A172 (cell line): ENCODE measurements at regions not wholly inside any gene's neighbourhood (a gene's known extent, or its start where the extent isn't known, plus 50 kb on each side); places are given as distances from the start of the nearest gene placed in this dataset.
"Not testable (repeated sequence)": the region's sequence is repeated elsewhere in the genome, so short reads cannot be mapped to it uniquely, and the experiment has no call there.

Experiments used
- DNase-seq: peaks from one replicate; pipeline ENCODE4 v3.0.0-alpha.2; 2015; ENCODE audit warnings: low spot score

DNA sequence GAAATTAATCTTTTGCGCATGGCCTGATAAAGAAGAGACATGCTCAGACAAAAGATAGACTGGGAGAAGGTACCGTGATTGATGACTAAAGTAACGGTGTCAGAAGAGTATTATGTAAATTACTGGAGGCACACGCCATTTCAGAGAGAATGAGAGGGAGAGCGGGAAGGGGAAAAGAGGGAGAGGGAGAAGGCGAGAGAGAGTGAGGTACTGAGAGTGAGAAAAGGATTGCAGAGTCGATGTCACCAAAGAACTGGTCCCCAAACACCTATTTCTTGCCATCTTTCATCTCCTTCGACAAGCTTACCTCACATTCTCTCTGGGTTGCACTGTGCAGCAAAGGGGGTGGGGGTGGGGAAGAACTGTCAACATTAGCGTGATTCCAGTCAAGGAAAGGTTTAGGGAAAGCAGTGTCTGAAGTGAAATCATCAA is 673.7 kb downstream of the BCL11A start:
- DNase-seq: no peak

DNA sequence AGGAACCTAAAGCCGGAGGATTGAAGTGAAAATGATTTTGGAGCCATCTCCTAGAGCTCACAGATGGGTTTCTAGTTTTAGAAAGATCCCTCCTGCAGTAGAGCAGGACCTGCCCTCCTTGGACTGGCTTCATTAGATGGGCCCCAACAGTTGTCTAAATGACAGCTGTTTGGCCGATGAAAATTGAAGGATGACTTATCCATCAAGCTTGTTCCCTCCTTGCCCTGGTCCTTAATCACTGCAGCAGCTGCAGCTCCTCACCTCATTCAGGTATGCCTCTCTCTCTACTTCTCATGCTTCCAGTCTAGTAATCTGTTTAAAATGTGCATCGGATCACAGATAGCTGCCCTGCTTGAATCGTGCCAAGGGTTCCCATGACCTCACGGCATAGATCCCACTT is 677.6 kb downstream of the BCL11A start:
- no peak for DNase-seq

DNA sequence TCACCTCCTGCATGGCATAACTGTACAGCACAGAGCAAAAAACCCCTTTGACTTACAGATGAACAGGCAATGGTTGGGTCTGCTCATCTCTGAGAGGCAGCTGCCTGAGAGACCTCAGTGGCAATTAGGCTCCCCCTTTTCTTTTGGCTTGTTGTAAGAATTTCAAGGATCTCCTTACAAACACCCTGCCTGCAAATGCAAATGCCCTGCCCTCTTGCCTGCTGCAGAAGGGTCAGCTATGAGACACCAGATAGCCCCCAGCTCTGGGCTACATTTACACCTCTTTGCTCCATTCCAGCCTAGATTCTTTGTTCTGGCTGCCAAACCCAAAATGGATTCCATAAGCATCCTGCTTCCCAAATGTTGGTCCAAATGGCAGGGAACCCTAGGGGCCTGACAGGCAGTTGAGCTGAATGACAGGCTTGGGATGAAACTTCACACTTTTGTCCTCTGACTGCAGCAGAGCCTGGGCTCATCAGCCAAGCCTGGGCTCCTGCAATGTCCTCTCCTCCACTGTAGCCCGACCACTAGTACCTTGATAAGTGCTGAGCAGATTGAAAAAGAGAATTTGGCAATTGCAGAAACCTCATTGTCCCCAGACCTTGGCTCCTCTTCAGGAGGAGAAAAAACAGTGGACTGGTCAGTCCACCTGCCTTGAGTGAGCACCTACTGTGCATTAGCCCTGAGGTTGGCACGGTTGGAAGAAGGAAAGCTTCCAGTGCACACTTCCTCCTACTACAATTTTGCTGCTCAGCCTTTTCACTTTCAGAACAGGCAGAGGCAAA is 678.3 kb downstream of the BCL11A start:
- DNase-seq: no peak

DNA sequence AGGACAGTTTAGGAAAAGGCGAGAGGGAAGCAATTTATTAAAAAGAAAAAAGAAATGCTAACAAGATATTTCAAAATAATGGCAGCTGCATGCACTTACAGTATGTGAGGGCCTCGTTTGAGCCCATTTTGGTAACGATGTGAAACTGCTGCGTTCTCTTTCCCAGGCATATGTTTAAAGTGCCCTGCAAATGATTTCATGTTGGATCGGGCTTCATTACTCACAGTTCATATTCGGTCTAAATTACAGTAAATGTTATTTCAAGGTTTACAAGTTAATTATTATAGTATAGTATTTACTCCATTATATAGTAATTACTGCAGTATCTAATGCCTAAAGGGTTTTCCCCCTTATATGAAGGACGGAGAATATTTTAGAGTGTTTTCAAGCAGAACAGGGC is 679.1 kb downstream of the BCL11A start:
- DNase-seq: no peak

DNA sequence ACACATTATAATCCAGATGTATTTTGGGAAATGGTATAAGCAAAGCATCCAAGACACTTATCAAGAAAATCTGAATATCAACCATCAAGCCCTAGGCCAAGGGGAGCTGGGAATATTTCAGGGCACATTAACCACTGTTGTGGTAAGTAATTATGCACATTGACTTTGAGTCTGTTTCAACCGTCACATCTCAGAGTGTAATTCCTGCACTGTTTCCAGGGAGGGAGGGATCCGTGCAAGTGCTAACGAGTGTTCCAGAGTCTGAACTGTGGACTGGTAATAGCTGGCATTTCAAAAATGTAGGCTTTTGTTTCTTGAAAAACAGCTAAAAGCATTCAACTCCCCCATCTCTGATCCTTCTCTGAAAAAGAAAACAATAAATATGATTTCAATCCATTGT is 681.6 kb downstream of the BCL11A start:
- no peak for DNase-seq

DNA sequence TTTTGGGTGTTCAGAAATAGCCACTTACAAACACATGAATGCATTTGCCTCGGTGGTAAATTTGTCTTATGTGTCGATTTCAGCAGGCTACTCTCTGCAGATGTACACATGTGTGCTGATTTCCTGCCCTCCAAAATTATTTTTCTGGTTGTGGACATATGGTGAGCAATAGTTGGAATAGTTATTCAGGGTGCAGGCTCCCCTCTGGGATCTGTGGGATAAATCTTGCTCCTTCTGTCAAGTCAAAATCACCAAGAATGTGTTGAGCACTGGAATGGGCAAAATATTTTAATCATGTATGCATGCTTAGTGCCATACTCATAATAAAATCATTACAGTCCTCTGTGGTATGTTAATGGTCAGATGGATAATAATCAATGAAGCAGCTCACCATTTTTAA is 684.5 kb downstream of the BCL11A start:
- DNase-seq: no peak

DNA sequence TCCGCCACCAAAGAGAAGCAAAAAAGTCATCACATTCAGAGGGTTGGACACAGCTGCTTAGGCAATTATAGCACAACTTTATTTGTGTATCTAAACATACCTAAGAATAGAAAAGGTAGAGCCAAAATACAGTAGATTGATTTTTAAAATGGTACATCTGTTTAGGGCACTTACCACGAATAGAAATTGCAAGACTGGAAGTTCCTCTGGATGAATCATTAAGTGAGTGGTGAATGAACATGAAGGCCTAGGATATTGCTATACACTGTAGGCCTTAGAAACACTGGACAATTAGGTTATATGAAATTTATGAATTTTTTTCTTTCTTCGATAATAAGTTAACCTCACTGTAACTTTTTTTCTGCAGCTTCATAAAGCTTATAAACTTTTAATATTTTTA is 687.0 kb downstream of the BCL11A start:
- no peak for DNase-seq

DNA sequence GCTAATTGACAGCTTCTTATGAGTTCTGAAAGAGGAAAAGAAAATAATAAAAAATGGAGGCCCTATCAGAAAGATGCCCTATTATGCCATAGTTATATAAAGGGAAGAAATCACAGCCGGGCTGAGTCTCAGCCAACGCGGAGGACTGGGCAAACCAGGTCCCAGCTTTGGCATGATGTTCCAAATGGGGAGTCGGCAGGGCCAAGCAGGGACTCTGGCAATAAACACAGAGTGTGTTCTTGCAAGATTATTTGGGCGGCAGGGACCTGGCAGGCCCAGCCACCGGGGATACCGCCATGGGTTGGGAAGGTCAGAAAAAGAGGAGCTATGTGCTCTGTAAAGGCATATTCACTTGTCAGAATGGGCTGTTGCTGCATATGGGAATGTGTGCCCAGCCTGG is 694.9 kb downstream of the BCL11A start:
- DNase-seq: no peak

DNA sequence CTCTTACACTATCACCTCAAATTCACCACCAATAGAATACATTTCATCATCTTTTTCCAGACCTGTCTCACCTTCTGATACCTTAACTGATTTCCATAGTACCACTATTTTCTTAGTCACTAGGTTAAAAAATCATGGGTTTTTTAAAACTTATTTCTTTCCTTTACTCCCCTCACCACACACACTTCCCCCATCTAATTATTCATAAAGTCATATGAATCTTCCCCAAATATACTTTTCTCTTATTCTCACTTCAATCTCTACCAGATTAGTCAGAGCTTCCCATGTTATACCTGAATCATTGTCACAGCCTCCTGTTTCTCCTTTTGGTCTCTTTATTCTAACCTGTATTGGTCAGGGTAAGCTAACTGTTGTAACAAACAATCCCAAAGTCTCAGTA is 696.3 kb downstream of the BCL11A start:
- no peak for DNase-seq

DNA sequence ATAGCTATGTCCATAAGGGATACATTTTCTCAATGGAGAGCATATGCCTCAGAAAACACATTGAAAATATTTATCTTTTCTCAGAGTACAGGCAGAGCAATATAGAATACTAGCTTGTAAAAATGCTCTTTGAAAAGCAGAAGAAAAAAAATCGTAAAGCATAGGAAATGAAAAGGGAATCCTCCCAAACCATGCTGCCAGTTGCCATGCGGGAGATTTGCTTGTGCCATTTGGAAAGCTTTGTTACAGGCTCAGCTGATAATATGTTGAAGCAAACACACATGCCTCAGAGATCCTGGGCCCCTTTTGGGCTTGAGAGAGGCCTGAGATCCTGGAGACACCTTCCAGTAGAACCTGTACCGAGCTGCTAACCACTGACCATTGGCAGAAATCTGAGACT is 697.1 kb downstream of the BCL11A start:
- DNase-seq: no peak

DNA sequence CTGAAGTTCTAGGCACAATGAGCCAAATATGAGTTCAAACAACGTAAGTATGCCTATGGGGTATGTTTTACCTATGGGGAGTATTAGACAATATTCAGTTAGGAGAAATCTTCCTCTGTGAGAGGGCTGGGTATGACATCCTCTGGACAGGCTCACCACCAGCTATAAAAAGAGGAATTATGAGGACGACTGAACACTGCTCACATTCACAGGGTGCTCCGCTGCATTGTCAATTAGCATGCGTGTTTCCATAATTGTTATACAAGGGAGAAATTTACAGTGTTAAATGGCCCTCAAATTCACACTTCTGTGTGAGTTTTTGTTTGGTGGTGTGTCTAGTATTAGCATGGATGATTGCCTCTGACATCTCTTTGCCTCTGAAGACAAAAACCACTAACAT is 700.4 kb downstream of the BCL11A start:
- DNase-seq: no peak

DNA sequence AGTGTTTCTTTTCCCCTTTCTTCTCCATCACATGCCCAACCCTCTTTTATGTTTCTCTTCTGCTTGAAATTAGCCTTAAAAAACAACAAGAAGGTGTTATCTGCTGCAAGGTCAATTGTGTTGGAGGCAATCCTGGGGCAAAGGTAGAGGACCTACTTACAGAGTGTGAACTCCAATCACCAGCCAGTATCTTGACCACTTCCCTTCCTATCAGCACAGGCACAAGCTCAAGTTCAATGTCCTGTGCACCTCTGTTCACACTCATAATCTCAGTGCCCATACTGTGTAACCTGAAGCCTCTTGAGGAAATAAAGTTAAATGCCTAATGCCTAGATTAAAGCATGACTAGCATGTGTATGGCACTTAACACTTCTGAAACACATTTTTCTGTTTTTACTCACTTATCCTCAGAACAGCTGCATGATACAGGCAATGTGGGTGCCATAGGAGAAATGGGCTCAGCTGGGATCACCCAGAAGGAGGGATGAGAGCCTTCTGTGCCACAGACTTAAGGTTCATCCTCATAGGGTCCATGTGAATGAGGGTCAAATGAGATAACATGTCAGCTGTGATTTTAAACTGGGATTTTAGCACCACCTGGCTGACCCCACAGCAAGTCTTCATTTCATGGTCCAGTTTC is 701.5 kb downstream of the BCL11A start:
- DNase-seq: no peak

DNA sequence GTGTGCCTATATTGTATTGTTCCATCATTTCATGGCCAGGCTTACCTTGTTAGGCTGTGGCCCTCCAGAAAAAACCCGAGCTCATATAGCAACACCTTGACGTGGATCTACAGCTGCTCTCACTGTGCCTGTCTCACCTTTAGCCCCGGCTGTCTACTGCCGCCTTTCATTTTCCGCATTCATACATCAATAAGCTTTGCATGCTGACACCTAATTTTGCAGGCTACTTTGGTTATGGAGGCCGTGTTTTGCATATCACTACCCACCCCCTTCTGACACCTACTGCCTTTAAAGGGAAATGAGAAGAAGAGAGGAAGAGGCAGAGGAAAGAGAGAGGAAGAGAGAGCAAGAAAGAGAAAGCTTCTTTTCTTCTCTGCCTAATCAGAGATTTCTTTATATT is 702.9 kb downstream of the BCL11A start:
- no peak for DNase-seq

DNA sequence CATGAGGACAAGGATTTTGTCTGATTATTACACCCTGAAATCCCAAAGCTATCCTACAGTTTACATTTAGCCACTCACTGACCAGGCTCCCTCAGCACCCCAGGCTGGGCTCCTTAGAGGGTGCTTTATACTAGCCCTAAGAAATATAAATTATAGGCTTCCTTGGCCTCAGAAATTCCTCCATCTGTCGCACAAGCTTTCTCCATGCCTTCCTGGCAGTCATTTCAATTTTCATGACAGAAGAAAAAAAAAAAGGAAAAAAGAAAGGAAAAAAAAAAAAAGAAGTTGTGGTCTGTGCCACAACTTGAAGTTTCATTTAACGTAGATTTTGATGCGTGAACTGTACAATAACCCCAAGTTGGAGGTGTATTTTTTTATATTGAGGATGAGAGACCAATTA is 719.5 kb downstream of the BCL11A start:
- no peak for DNase-seq

DNA sequence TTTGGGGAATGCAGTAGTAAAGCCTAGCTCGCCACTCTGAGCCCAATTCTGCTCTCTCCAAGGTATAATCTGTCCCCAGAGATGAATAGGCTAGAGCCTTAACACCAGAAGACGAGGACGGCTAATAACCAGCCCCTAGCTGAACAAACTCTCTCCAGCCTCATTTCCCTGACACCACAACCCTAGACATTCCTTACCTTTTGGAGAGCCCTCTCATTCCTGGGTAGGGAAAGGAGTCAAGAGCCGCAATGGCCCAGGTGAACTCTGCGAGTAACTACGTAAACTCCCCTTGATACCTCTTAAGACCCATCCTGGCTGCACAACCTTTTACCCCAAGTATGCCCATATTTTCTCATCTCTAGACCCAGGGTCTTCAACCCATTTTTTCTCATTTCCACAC is 722.9 kb downstream of the BCL11A start:
- DNase-seq: no peak

DNA sequence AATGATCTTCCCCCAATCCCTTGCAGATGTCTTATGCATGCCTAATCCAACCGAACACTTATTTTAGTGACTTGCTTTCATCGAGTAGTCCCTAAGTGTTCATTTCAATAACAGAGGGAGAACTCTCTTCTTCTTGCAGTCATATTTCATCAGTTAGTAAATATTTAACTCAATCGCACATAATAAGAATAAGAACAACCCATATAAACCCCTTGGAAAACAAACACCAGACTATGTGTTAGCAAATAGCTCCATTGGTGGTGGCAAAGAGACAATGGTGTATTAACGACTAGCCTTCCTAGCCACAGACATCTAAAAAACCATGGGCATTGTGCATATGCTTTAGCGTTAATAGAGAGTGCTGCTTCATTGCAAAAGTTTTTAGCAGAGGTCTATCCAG is 725.8 kb downstream of the BCL11A start:
- DNase-seq: no peak

DNA sequence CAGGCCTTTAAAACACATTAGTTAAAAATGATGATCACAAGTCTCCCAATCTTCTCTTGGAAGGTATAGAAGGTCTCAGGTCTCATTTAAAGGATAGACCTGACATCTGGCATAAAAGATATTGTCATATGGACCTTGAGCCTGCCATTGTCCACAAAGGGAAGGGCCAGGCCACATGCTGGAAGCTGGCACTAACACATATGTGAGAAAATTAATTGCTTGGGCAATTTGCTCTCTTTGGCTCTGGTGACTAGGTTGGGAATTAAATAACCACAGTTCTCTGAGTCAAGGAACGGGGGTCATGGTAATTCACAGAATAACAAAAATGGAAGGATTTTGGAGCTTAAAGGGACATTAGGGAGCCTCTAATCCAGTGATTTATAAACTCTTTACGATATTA is 727.3 kb downstream of the BCL11A start:
- DNase-seq: no peak

DNA sequence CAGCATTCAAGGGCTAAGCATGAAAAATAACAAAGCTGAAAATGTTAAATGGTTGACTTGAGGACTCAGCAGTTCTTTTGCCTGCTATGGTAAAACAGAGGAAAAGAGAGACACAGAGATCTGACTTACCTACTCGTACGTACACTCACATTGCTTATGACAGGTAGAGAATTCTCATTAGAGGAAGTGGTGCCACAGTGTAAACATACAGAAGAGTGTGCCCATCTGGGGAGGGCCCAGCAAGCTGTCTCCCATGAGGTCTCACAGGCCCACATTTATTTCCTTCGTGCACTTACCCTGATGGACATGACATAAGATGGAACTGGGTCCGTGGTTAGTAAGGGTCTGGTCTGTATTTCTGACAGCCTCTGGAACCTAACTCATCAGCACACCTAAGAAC is 729.1 kb downstream of the BCL11A start:
- no peak for DNase-seq

DNA sequence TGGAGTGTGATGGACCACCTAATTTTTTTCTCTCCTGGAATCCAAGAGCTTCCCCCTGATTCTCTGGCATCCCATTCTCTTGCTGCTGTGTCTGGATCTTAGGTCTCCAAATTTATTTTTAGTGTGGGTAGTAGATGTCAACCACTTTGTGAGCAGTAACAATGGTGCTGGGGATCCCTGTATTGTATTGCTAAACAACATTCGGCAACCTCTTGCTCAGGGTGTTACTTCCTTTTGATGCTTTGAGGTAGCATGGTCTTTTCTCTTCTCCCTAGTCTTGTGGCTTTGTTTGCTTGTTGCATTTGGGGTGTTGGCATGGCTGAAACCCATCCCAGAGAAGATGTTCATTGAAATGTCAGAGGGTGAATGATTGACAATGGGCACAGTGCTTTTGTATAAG is 737.4 kb downstream of the BCL11A start:
- DNase-seq: no peak

DNA sequence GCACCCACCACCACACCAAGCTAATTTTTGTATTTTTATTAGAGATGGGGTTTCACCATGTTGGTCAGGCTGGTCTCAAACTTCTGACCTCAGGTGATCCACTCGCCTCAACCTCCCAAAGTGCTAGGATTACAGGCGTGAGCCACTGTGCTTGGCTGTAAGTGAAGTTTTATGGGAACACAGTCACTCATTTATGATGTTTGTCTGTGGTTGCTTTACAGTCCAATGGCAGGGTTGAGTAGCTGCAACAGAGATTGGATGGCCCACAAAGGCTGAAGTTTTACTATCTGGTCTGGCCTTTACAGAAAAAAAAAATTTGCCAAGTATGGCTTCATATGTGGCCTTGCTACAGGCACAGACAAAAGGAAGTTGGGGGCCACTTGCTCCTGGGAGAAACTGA is 743.2 kb downstream of the BCL11A start:
- not testable (repeated sequence) for DNase-seq

DNA sequence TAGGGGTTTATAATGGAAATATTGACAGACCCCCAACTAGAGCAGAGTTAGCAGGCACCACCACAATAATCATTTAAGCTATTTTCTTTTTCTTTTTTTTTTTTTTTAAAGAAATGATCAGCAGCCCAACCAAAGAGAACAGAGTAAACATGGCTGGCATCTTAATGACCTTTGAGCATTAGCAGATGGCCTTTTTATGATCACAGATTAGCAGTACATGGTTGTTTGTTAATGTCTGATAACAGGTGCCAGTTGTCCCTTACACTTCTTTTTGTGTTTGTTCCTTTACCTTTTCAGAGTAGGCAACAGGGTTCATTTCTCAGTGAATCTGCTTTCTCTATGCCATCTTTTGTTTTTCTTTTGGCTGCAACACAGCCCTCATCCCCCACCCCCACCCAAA is 747.0 kb downstream of the BCL11A start:
- DNase-seq: no peak

DNA sequence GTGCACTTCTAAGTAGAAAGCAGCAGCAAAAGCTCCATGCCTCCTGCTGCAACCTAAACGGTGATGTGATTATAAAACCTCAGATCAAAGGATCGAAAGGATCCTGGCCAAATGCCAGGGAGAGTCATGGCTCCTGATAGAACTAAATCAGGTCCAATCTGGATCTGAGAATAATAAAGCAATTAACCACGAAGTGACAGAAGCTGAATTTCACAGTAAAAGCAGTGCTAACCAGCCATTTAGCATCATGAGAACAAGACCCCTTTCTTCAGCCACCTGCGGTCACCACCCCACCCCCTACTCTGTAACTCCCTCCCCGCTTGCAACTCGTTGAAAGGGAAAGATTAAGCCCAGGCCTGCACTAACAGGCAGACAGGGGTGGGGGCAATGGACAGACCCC is 748.7 kb downstream of the BCL11A start:
- DNase-seq: no peak

DNA sequence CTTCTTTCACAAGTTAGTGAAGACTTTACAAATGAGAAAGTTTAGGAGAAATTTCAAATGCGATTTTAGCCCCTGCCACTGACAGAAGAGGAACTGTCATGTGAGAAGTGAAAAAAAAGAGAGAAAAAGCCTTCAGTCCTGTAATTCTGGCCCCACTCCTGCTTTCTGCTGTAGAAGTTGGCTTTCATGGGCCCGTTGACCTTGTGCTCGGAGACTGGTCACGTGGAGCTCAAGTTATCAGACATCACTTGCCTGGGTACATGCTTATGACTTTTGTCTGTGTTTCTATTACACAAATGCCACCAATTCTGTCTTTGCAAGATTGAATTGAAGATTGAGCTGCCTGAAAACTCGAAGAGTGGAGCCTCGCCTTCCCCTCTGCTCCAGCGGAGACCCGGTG is 749.9 kb downstream of the BCL11A start:
- DNase-seq: no peak

DNA sequence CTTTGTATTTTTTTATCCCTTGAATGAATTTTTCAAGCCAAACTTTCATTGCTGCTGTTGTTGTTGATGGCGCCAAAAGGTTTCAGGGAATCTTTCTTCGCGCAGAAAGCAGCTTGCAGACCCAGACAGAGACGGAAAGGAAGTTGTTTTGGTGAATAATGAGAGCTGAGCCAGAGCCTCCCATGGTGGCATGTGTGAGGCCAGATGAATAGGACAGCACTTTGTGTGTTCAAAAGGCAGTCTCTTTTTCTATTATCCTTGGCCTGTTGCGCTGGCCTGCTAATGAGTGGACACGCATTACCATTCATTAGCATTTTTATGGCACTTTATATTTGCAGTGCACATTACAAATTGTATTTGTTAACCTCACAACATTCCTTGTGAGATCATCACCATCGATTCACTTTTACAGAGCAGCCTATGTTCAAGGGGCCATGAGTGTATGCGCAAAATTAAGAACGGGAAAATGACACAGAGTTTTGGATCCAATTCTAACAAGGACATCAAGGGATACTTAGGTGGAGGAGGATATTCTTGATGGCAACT is 754.7 kb downstream of the BCL11A start:
- no peak for DNase-seq
